Endothelial cell of umbilical vein (primary cell): ENCODE measurements at regions not wholly inside any gene's neighbourhood (a gene's known extent, or its start where the extent isn't known, plus 50 kb on each side); places are given as distances from the start of the nearest gene placed in this dataset.

Experiments used
- BruUV-seq: library from RNA; stranded (reverse); fragments of 400-500 nt; replicated peaks from 2 replicates; lab custom pipeline; 2021; lab: Mats Ljungman, UMichigan
- CTCF ChIA-PET: fragments of 300-600, 350-600 bp; sonication (Branson Sonifier 250); formaldehyde crosslinking; loops from one replicate; lab custom pipeline; 2021; ENCODE audit warnings: antibody characterized with exemption, inconsistent platforms; lab: Charles Lee
- POLR2A ChIA-PET: fragments of 300-600, 350-600 bp; sonication (Branson Sonifier 250); formaldehyde crosslinking; loops from one replicate; lab custom pipeline; 2021; ENCODE audit warnings: antibody characterized with exemption, inconsistent platforms; lab: Charles Lee
- DNase-seq: peaks from one replicate; pipeline ENCODE4 v3.0.0-alpha.2; 2011; ENCODE audit warnings: low read depth, low spot score
- FAIRE-seq: peaks from 2 replicates; lab custom pipeline; 2011; peaks lifted over from hg19 to GRCh38; lab: Jason Lieb, UNC
- H2AFZ ChIP-seq: 2 replicates; pipeline ENCODE4 v1.6.0; 2012; ENCODE audit warnings: low read depth, low read length, control low read depth, inconsistent platforms
- H3K27ac ChIP-seq: 2 replicates; pipeline ENCODE4 v1.5.1; 2011; ENCODE audit warnings: low read depth, mild to moderate bottlenecking, control low read depth, low read length, moderate library complexity; ENCODE audit not compliant: insufficient read depth
- H3K27me3 ChIP-seq, 2 experiments: 2 replicates each; pipeline versions ENCODE4 v1.6.0 to v1.6.1; 2011; ENCODE audit warnings: low read length in 2 of 2, mixed read lengths in 1 of 2; ENCODE audit not compliant: control insufficient read depth in 2 of 2, insufficient read depth in 2 of 2
- H3K36me3 ChIP-seq, 2 experiments: 2 replicates in 1 of 2; 3 replicates in 1 of 2; pipeline ENCODE4 v1.5.1; 2011; ENCODE audit warnings: low read length in 2 of 2, mild to moderate bottlenecking in 1 of 2, moderate library complexity in 1 of 2; ENCODE audit not compliant: control insufficient read depth in 2 of 2, insufficient read depth in 2 of 2; ENCODE audit errors: extremely low read depth in 1 of 2
- H3K4me1 ChIP-seq: 3 replicates; pipeline ENCODE4 v1.5.1; 2011; ENCODE audit warnings: mild to moderate bottlenecking, low read length; ENCODE audit not compliant: control insufficient read depth, insufficient read depth; ENCODE audit errors: extremely low read depth
- H3K4me2 ChIP-seq: 2 replicates; pipeline ENCODE4 v1.6.1; 2011; ENCODE audit warnings: low read length, control low read depth, mixed read lengths; ENCODE audit not compliant: insufficient read depth
- H3K4me3 ChIP-seq, 3 experiments: fragments of 200-600 bp in 1 of 3; sonication (generic), shearing (Covaris generic) in 1 of 3; replicated peaks in 1 of 3; 2 replicates each; pipeline ENCODE4 v1.5.1; 2011 to 2016; ENCODE audit warnings: control low read depth in 3 of 3, low read length in 3 of 3, mild to moderate bottlenecking in 2 of 3, inconsistent platforms in 1 of 3, low read depth in 1 of 3, moderate library complexity in 1 of 3; ENCODE audit not compliant: insufficient read depth in 1 of 3
- H3K79me2 ChIP-seq: 2 replicates; pipeline ENCODE4 v1.6.0; 2012; ENCODE audit warnings: low read length, inconsistent platforms; ENCODE audit not compliant: control insufficient read depth, insufficient read depth
- H3K9ac ChIP-seq: replicated peaks from 2 replicates; pipeline ENCODE3; 2011; ENCODE audit warnings: low read length, control low read depth; ENCODE audit not compliant: insufficient read depth; ENCODE audit errors: extremely low read depth
- H3K9me1 ChIP-seq: replicated peaks from 3 replicates; pipeline ENCODE4 v1.6.0; 2011; ENCODE audit warnings: mild to moderate bottlenecking, low read length; ENCODE audit not compliant: control insufficient read depth, insufficient read depth; ENCODE audit errors: extremely low read depth
- H3K9me3 ChIP-seq: replicated peaks from 2 replicates; pipeline ENCODE4 v1.5.1; 2012; ENCODE audit warnings: low read length, inconsistent platforms; ENCODE audit not compliant: control insufficient read depth, insufficient read depth
- H4K20me1 ChIP-seq: replicated peaks from 2 replicates; pipeline ENCODE3; 2011; ENCODE audit warnings: mild to moderate bottlenecking, low read length; ENCODE audit not compliant: control insufficient read depth, insufficient read depth; ENCODE audit errors: extremely low read depth
- CTCF ChIP-seq, 2 donors: IDR thresholded peaks; 1 replicate in 1 of 2; 2 replicates in 1 of 2; pipeline ENCODE4 v1.5.1; 2011; ENCODE audit warnings: low read length in 2 of 2, mild to moderate bottlenecking in 2 of 2, moderate library complexity in 2 of 2, control low read depth in 1 of 2, inconsistent platforms in 1 of 2, low read depth in 1 of 2; ENCODE audit not compliant: insufficient read depth in 1 of 2; ENCODE audit errors: extremely low read depth in 1 of 2
- EZH2 ChIP-seq: IDR thresholded peaks from 2 replicates; pipeline ENCODE4 v1.6.1; 2012; ENCODE audit warnings: borderline replicate concordance, low read depth, mild to moderate bottlenecking, moderate library complexity, low read length, inconsistent platforms; ENCODE audit not compliant: severe bottlenecking
- FOS ChIP-seq: IDR thresholded peaks from 2 replicates; pipeline ENCODE4 v1.6.1; 2011; ENCODE audit warnings: mild to moderate bottlenecking, low read length, moderate library complexity, borderline replicate concordance; ENCODE audit not compliant: insufficient read depth
- GATA2 ChIP-seq: IDR thresholded peaks from 2 replicates; pipeline ENCODE4 v1.7.0; 2011; ENCODE audit warnings: low read depth, mild to moderate bottlenecking, moderate library complexity, mixed read lengths, low read length; ENCODE audit not compliant: insufficient read length, insufficient read depth
- JUN ChIP-seq: IDR thresholded peaks from 2 replicates; pipeline ENCODE4 v1.6.1; 2011; ENCODE audit warnings: borderline replicate concordance, low read depth; ENCODE audit not compliant: insufficient read length, insufficient read depth
- MAX ChIP-seq: IDR thresholded peaks from 2 replicates; pipeline ENCODE4 v1.6.1; 2011; ENCODE audit not compliant: insufficient read depth, insufficient read length
- MYC ChIP-seq: IDR thresholded peaks from one replicate; pipeline ENCODE4 v1.6.1; 2011; ENCODE audit warnings: mild to moderate bottlenecking, low read depth, low read length
- POLR2A ChIP-seq: IDR thresholded peaks from 2 replicates; pipeline ENCODE4 v1.6.1; 2012; ENCODE audit warnings: low read depth, mild to moderate bottlenecking, control low read depth, low read length
- POLR2AphosphoS5 ChIP-seq: IDR thresholded peaks from 2 replicates; pipeline ENCODE4 v1.6.1; 2012; ENCODE audit warnings: low read depth, mild to moderate bottlenecking, control low read depth, low read length, moderate library complexity; ENCODE audit not compliant: insufficient read depth
- dilution Hi-C: fragments of 300-500 bp; cut with MboI; formaldehyde crosslinking; loops from one replicate; pipeline ENCODE4 v1.15.0; 2019; ENCODE audit warnings: low sequenced_read_pairs; ENCODE audit not compliant: extremely low pct_ligation_motif_present
- intact Hi-C: fragments of 100-400 bp; cut with micrococcal nuclease; formaldehyde crosslinking; loops from one replicate; pipeline ENCODE4 v1.10.0; 2022

GRCh38 chrX:121782976-121783375 is 735.6 kb downstream of the GLUD2 start:
- no peak overlapping the region for H3K4me3 ChIP-seq
- POLR2A ChIA-PET = no interaction called here
- no TSS peak for BruUV-seq
- no peaks in the 10 kb centered on the region for H3K36me3 ChIP-seq
- H3K9ac ChIP-seq = no peak overlapping the region
- H3K9me3 ChIP-seq = no peaks in the 10 kb centered on the region
- no peaks in the 10 kb centered on the region for H3K9me1 ChIP-seq
- no peak overlapping the region for H3K4me2 ChIP-seq
- no peaks in the 10 kb centered on the region for H3K4me1 ChIP-seq
- no peak overlapping the region for H3K27ac ChIP-seq
- no peaks in the 10 kb centered on the region for H3K27me3 ChIP-seq
- FAIRE-seq (no peak), DNase-seq (no peak)
- TF ChIP-seq MAX = no peak
- intact Hi-C loops (no loop called here), dilution Hi-C loops (no loop called here)
- H4K20me1 ChIP-seq = no peaks in the 10 kb centered on the region
- H2AFZ ChIP-seq = no peak overlapping the region
- CTCF ChIA-PET = no interaction called here
- no peaks in the 10 kb centered on the region for H3K79me2 ChIP-seq

- POLR2A ChIA-PET = no interaction called here
- Histone ChIP-seq H3K4me2 (no peak overlapping the region), H3K9ac (no peak overlapping the region), H3K4me3 (no peak overlapping the region), H3K27me3 (no peaks in the 10 kb centered on the region), H3K36me3 (no peaks in the 10 kb centered on the region), H3K9me3 (no peaks in the 10 kb centered on the region), H3K79me2 (no peaks in the 10 kb centered on the region), H4K20me1 (no peaks in the 10 kb centered on the region), H3K9me1 (no peaks in the 10 kb centered on the region), H2AFZ (no peak overlapping the region), H3K4me1 (no peaks in the 10 kb centered on the region), H3K27ac (no peak overlapping the region)
- intact Hi-C loops = no loop called here
- no peak for FAIRE-seq
- CTCF ChIA-PET = no interaction called here
- dilution Hi-C loops = no loop called here
- DNase-seq = no peak
- no TSS peak for BruUV-seq
- TF ChIP-seq GATA2 (no peak), JUN (no peak), EZH2 (no peak), MYC (no peak), FOS (no peak), POLR2A (no peak), POLR2AphosphoS5 (no peak), CTCF (IDR thresholded peaks at IDR 0.05; ENCODE audit: extremely low read depth in 1 of 2, insufficient read depth in 1 of 2, low read depth in 1 of 2, low read length in 2 of 2) (no peak), MAX (no peak)
Measured at GRCh38 chrX:121802881-121803412, 755.5 kb downstream of the GLUD2 start.
